Panc1 (cell line): ENCODE measurements at regions not wholly inside any gene's neighbourhood (a gene's known extent, or its start where the extent isn't known, plus 50 kb on each side); places are given as distances from the start of the nearest gene placed in this dataset.

Experiments used
- ATAC-seq: fragments of 200-7000 bp; cut with Tn5 transposase; 2 replicates; pipeline ENCODE4 v1.9.1; 2020; ENCODE audit warnings: mild to moderate bottlenecking, moderate library complexity
- BruUV-seq: library from RNA; stranded (reverse); fragments of 400-500 nt; replicated peaks from 2 replicates; lab custom pipeline; 2021; lab: Mats Ljungman, UMichigan
- CTCF ChIA-PET: fragments of 300-600 bp; sonication (Branson Sonifier 250); formaldehyde crosslinking; loops from one replicate; lab custom pipeline; 2022; ENCODE audit warnings: antibody characterized with exemption; lab: Charles Lee
- POLR2A ChIA-PET: fragments of 300-600 bp; sonication (Branson Sonifier 250); formaldehyde crosslinking; loops from one replicate; lab custom pipeline; 2022; ENCODE audit warnings: antibody characterized with exemption; lab: Charles Lee
- DNase-seq: peaks from one replicate; pipeline ENCODE4 v3.0.0-alpha.2; 2010; ENCODE audit warnings: low read depth, low spot score
- H3K27ac ChIP-seq: 2 replicates; pipeline ENCODE4 v1.5.1; 2011; ENCODE audit warnings: mild to moderate bottlenecking, low read length, inconsistent platforms
- H3K27me3 ChIP-seq: fragments of 200-500 bp; sonication (Bioruptor generic); 2 replicates; pipeline ENCODE4 v1.6.0; 2014; ENCODE audit warnings: low read length, inconsistent platforms; ENCODE audit not compliant: control insufficient read depth, insufficient read depth
- H3K36me3 ChIP-seq: fragments of 200-500 bp; sonication (Bioruptor generic); 2 replicates; pipeline ENCODE4 v1.5.1; 2014; ENCODE audit warnings: inconsistent platforms, mild to moderate bottlenecking, low read length, moderate library complexity; ENCODE audit not compliant: control insufficient read depth, insufficient read depth
- H3K4me1 ChIP-seq: 2 replicates; pipeline ENCODE4 v1.5.1; 2011; ENCODE audit warnings: inconsistent platforms, mild to moderate bottlenecking, low read length, moderate library complexity; ENCODE audit not compliant: control insufficient read depth, insufficient read depth
- H3K4me3 ChIP-seq, 2 experiments: 2 replicates each; pipeline ENCODE4 v1.5.1; 2011 to 2012; ENCODE audit warnings: low read depth in 2 of 2, low read length in 2 of 2, mild to moderate bottlenecking in 2 of 2, inconsistent platforms in 1 of 2, moderate library complexity in 1 of 2
- H3K9me3 ChIP-seq: fragments of 200-500 bp; sonication (Bioruptor generic); 2 replicates; pipeline ENCODE4 v1.5.1; 2014; ENCODE audit warnings: low read depth, mild to moderate bottlenecking, inconsistent platforms, low read length, moderate library complexity; ENCODE audit not compliant: control insufficient read depth, insufficient read depth
- CTCF ChIP-seq: fragments of 450-650 bp; IDR thresholded peaks from 2 replicates; pipeline ENCODE4 v1.5.1; 2017; ENCODE audit warnings: mild to moderate bottlenecking
- POLR2AphosphoS5 ChIP-seq: IDR thresholded peaks from 2 replicates; pipeline ENCODE4 v1.6.1; 2012; ENCODE audit warnings: mild to moderate bottlenecking, low read depth, low read length, moderate library complexity
- REST ChIP-seq, 2 experiments: IDR thresholded peaks; 2 replicates each; pipeline ENCODE4 v1.6.1; 2011 to 2012; ENCODE audit warnings: low read depth in 2 of 2, control low read depth in 1 of 2, low read length in 1 of 2, mild to moderate bottlenecking in 1 of 2, moderate library complexity in 1 of 2; ENCODE audit not compliant: insufficient read depth in 1 of 2
- SIN3A ChIP-seq: IDR thresholded peaks from 2 replicates; pipeline ENCODE4 v1.6.1; 2012; ENCODE audit warnings: low read depth, mild to moderate bottlenecking, low read length, moderate library complexity, borderline replicate concordance; ENCODE audit not compliant: insufficient read depth
- TCF7L2 ChIP-seq: IDR thresholded peaks from 2 replicates; pipeline ENCODE4 v1.6.1; 2011; ENCODE audit warnings: mild to moderate bottlenecking, low read depth, low read length, inconsistent platforms
- in situ Hi-C: cut with HindIII; loops from 2 replicates; pipeline ENCODE4 v1.10.0; 2016; ENCODE audit warnings: low sequenced_read_pairs, low pct_unique_long_range_greater_than_20kb
- intact Hi-C: fragments of 100-400 bp; cut with micrococcal nuclease; formaldehyde crosslinking; loops from one replicate; pipeline ENCODE4 v1.10.0; 2022; ENCODE audit not compliant: unreplicated experiment

- in situ Hi-C loops (no loop called here), intact Hi-C loops (loop anchor here (10.0 kb wide), 1 partner anchor 264 kb away; no protein-coding TSS in a partner anchor)
- no peak overlapping the region for H3K4me3 ChIP-seq
- ATAC-seq (no peak), DNase-seq (no peak)
- peaks cover 6% of the 10 kb centered on the region for H3K4me1 ChIP-seq
- ChIA-PET POLR2A (no interaction called here), CTCF (no interaction called here)
- no peaks in the 10 kb centered on the region for H3K9me3 ChIP-seq
- TF ChIP-seq REST (IDR thresholded peaks at IDR 0.05; ENCODE audit: insufficient read depth in 1 of 2, low read depth in 2 of 2, low read length in 1 of 2) = no peak
- TF ChIP-seq CTCF = no peak
- TF ChIP-seq TCF7L2 = no peak
- TF ChIP-seq SIN3A = no peak
- TF ChIP-seq POLR2AphosphoS5 = no peak
- BruUV-seq = no TSS peak
- H3K27ac ChIP-seq = no peak overlapping the region
- H3K36me3 ChIP-seq = no peaks in the 10 kb centered on the region
- peaks cover 3% of the 10 kb centered on the region; the same call in 1 of the 2 replicates for H3K27me3 ChIP-seq
These were observed 116.9 kb upstream of the SIRPA start for GRCh38 chr20:1778338-1778737.

- Histone ChIP-seq H3K36me3 (no peaks in the 10 kb centered on the region), H3K9me3 (no peaks in the 10 kb centered on the region), H3K4me1 (peaks cover 6% of the 10 kb centered on the region), H3K27me3 (peaks cover 3% of the 10 kb centered on the region; the same call in 1 of the 2 replicates), H3K4me3 (peak overlapping the region; percentile 57 to 70), H3K27ac (no peak overlapping the region)
- CTCF ChIA-PET = interaction anchor here (0.6 to 1.7 kb wide), 11 partner anchors 11 to 623 kb away, joined by 3 to 19 read pairs (median 6); no protein-coding TSS in a partner anchor
- TF ChIP-seq TCF7L2 (no peak), CTCF (no peak; the same call in 1 of the 2 replicates), POLR2AphosphoS5 (no peak), REST (IDR thresholded peaks at IDR 0.05; ENCODE audit: insufficient read depth in 1 of 2, low read depth in 2 of 2, low read length in 1 of 2) (no peak), SIN3A (no peak)
- intact Hi-C loops = loop anchor here (10.0 kb wide), 1 partner anchor 263 kb away; no protein-coding TSS in a partner anchor
- POLR2A ChIA-PET = interaction anchor here (0.7 kb wide), 1 partner anchor 81 kb away, joined by 12 read pairs; no protein-coding TSS in a partner anchor
- in situ Hi-C loops = no loop called here
- no TSS peak for BruUV-seq
- DNase-seq (no peak), ATAC-seq (no peak)
These were observed 117.8 kb upstream of the SIRPA start for GRCh38 chr20:1777476-1777820.
